HG03469 (cell line): ENCODE measurements at regions not wholly inside any gene's neighbourhood (a gene's known extent, or its start where the extent isn't known, plus 50 kb on each side); places are given as distances from the start of the nearest gene placed in this dataset.

Experiments
- ATAC-seq: cut with Tn5 transposase; IDR thresholded peaks from one replicate; pipeline ENCODE4 v1.9.1; 2021; ENCODE audit warnings: mild to moderate bottlenecking, moderate library complexity, moderate number of reproducible peaks; ENCODE audit not compliant: unreplicated experiment

GRCh38 chr11:19565639-19566038 is 147.0 kb upstream of the NAV2 start:
- ATAC-seq = no peak

GRCh38 chr11:19562156-19562555 is 150.5 kb upstream of the NAV2 start:
- ATAC-seq = no peak

GRCh38 chr11:19561011-19561410 is 151.6 kb upstream of the NAV2 start:
- ATAC-seq = no peak

DNA sequence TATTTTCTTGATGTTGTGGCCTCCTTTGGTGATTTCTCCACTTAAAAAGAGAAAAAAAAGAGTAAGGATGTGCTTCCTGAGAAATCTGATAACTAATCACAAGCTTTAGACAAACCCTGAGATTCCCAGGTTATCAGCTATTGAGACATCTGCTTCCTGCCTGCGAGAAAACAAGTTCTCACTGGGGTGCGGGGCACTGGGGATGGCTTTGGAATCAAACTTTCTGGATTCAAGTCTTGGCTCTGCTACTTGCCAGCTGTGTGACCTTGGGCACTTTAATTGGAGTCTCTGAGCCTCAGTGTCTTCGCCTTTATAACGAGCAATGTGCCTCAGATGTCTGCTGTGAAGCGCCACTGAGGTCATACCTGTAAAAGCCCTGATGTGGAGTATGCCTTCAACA is 152.5 kb upstream of the NAV2 start:
- no peak for ATAC-seq

- ATAC-seq = no peak
These were observed 152.9 kb upstream of the NAV2 start for GRCh38 chr11:19559746-19560145.

DNA sequence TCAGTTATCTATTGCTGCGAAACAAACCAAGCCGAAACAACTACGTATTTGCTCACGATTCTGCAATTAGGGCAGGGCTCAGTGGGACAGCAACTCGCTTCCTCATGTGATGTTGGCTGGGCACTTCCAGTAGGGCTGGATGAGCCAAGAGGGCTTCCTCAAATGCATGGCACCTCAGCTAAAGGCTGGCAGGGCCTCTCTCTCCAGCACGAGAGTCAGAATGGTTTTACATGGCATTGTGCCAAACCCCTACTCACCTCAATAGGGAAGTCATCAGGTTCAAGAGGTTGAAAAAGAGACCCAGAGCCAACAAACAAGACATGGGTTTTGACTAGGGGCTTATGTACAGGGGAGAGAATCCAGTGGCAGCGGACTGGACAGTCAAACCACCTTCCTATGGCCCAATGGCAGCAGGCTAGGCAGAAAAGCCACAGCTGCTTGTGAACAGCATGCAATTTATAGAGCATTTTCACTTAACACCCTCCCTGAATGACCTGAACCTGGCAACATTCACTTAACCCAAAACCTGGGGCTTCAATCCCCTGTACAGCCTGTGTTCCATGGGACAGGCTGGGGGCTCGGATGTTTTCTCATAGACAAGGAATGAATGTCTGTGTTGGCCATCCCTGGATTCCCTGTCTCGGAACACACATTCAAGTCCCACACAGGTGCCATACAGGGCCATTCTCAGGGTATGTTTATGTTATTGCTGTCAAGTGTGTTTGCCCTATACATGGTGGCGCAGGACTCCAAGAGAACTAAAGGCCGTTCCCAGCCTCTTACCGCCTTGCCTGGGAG is 154.2 kb upstream of the NAV2 start:
- no peak for ATAC-seq

DNA sequence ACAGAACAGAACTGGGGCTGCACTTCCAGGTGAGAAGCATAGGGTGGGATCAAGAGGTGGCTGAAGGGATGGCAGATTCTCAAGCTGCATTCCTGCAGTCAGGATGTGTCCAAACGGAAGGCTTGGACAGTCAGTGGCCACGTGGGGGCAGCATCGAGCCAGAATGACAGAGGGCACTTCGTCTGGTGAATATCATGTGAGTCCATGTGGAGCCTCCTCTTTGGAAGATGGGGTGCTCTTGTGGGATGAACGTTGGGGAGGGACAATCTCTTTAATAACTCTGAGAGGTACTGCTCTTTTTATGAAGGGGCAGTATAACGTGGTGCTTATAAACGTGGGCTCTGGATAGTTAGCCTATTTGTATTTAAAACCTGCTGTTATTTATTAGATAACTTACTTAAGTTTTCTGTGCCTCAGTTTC is 154.9 kb upstream of the NAV2 start:
- ATAC-seq = no peak

DNA sequence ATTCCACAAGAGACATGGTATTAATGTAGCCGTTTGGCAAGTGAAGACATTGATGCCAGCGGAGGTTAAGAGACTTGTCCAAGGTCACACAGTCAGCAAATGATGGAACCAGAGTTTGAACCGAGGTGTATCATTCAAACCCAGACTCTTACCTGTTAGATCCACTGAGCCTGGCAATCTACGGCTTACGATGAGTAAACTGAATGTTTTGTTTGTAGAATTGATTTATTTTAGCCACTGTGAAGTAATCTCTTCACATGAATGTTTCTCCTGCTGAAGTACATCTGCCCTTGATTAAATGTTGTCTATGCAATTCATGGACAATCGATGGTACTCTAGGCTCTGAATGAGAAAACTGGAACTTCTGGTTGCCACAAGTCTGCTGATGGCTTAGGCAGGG is 155.5 kb upstream of the NAV2 start:
- ATAC-seq = no peak

GRCh38 chr11:19555266-19555665 is 157.4 kb upstream of the NAV2 start:
- no peak for ATAC-seq

GRCh38 chr11:19553683-19554333 is 158.8 kb upstream of the NAV2 start:
- no peak for ATAC-seq

DNA sequence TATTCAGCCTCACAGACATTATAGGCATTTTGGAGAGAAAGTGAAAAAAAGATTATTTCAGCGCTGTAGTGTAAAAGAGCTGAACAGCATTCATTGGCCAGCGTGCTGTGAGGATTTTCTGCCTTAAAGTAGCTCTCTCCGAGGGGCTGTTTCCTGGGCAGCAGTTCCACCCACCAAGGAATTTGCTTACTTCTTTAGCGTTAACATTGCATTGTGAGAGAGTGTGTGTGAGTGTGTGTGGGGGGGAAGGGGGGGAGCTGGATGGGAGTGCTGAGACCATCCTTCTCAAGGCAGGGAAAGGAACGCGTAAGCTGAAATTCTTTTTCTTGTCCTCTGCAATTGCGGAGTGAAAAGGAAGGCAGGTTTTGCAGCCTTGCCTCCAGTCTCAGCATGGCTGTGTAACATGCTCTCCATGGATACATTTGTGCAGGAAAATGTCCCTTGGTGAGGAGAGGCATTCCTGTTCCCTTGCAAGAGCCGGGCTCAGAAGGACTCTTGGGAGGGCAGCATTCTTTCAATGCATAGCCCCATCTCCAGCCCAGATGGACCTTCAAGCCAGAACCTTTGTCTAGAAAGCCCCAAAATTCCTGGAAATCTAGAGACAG is 159.9 kb upstream of the NAV2 start:
- ATAC-seq = no peak

DNA sequence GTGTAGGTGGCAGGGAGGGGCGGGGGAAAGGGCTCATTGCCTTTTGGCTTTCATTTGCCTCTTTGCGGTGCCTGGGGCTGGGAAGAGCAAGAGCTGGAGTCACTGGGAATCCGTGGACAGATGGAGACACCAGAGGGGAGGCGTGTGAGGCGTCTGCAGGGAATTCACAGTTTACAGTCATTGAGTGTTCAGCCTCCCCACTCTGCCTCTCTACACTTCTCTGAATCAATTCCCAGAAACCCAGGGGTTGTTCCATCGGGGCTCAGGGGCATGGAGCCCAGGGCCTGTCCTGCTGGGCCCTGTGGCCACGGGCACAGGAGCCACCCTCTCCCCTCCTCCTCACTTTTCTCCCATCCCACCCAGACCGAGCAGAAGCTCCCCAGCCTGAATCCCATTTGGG is 160.5 kb upstream of the NAV2 start:
- no peak for ATAC-seq

GRCh38 chr11:19551457-19551856 is 161.2 kb upstream of the NAV2 start:
- no peak for ATAC-seq

DNA sequence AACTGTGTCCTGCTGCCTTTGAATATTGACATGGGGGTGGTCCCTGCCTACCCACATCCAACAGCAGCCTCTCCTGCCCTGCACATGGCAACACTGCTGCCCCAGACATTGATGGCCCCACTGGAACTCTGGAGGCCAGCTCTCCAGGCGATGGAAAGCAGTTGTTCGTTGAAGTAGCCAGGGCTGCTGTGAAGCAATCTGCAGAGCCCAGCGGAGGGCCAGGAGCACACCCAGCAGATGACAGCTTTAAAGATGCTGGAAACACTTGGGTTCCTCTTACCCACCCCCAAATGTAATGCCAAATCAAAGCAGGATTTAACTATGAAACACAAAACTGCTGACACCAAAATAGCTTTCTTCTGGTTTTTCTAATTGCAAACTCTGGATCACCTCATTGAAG is 165.6 kb upstream of the NAV2 start:
- ATAC-seq = no peak

- no peak for ATAC-seq
These were observed 166.3 kb upstream of the NAV2 start for GRCh38 chr11:19546325-19546724.

DNA sequence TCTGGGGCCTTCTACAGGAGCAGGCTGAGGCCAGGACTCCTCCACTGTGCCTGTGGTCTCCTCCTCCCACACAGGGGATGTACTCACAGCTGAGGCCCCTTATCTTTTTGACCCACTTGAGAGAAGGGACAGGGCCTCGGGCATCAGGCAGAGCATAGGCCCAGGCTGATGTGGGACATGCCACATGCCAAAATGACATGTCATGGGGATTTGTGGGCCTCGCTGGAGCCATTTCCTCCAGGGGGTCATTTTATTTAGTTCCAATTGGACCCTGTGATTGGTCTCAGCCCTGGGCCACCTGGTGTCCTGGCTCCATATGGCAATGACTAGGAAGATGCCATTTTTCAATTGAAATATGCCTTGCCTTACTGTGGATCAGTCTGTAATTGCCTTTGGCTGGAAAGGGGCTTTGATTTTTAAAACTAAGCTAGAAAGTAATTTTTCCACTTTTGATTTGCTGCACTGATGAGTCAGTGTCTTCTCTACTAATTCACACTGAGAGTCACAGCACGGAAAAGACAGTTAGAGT is 171.1 kb upstream of the NAV2 start:
- ATAC-seq = no peak

DNA sequence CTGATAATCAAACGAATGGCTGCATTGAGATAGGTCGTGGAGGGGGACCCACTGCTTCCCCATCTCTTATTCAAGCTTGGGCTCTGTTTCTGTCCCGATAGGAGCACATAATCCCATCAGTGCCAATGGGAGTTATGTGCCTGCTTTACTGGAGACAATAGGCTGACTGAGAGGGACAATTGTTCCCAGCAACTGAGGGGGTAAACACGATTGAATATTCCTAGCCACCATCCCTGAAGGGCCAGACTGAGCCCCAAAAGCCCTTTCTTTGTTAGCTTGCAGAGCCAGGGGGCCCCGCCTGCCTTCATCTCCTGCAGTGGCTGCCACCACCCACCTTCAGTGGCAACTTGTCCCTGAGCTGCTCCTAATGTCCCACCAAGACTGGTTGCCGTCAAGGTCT is 172.8 kb upstream of the NAV2 start:
- ATAC-seq = no peak

DNA sequence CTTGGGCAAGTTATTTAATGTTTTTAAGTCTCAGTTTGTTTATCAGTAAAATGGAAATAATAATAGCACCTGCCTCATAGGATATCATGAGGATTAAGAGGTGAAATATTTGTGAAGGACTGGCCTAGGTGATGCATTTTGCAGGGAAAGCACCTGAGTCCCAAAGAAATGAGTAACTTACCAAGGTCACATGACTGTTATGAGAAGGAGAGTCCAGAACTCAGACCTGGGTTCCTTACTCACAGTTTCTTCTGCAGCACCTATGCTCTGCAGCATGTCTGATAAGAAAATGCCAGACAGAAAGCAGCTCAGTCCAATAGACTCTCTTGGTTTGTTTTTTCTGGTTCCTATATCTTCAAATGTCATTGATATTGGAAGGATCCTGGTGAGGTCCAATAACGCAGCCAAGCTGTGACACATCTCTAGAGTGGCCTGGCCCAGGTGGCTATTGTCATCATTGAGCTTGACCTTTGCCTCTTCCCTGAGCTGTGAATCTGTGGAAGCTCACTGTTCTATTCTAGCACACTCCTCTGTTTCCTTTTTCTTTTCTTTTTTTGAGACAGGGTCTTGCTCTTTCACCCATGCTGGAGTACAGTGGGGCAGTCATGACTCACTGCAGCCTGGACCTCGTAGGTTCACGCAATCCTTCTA is 174.7 kb upstream of the NAV2 start:
- no peak for ATAC-seq

GRCh38 chr11:19536131-19536530 is 176.5 kb upstream of the NAV2 start:
- no peak for ATAC-seq

- ATAC-seq = no peak
These were observed 182.1 kb upstream of the NAV2 start for GRCh38 chr11:19530505-19530904.

DNA sequence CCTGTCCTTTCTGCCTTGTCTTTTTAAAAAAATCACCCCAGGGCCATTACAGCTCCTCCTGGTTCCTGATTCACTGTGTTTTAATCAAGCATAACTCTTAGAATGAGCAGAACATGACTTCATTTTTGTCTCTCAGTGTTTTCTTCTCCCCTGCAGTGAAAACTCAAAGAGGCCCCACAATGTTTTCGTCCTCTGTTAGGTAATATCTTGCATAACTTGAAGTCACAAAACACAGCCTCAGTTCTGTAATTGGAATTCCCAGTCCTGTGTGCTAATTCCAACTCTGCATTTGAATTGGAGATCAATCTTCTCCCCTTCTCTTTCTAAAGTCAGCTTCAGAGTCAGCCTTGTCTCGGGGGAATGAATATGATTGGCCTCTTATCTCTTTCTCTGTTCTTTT is 186.5 kb upstream of the NAV2 start:
- ATAC-seq = no peak
